HCT116 (cell line): ENCODE measurements at regions not wholly inside any gene's neighbourhood (a gene's known extent, or its start where the extent isn't known, plus 50 kb on each side); places are given as distances from the start of the nearest gene placed in this dataset.

Experiments used
- ATAC-seq: fragments of 200-7000 bp; cut with Tn5 transposase; 2 replicates; pipeline ENCODE4 v1.9.1; 2020; ENCODE audit warnings: mild to moderate bottlenecking, moderate library complexity
- BruUV-seq: library from RNA; stranded (reverse); fragments of 400-500 nt; replicated peaks from 2 replicates; lab custom pipeline; 2021; lab: Mats Ljungman, UMichigan
- CTCF ChIA-PET: fragments of 300-600 bp; sonication (Branson Sonifier 250); formaldehyde crosslinking; loops from one replicate; lab custom pipeline; 2021; ENCODE audit warnings: antibody characterized with exemption; lab: Charles Lee
- POLR2A ChIA-PET: fragments of 300-600, 350-600 bp; sonication (Branson Sonifier 250); formaldehyde crosslinking; loops from one replicate; lab custom pipeline; 2021; ENCODE audit warnings: antibody characterized with exemption; lab: Charles Lee
- RAD21 ChIA-PET, 2 experiments: fragments of 300-600 bp; sonication (Branson Sonifier 250); formaldehyde crosslinking; loops; one replicate each; lab custom pipeline; 2023; ENCODE audit warnings: low total read pairs in 2 of 2; ENCODE audit not compliant: uncharacterized antibody in 2 of 2, unreplicated experiment in 2 of 2, low non-redundant PET in 1 of 2; lab: Charles Lee
- DNase-seq: peaks from one replicate; pipeline ENCODE4 v3.0.0-alpha.2; 2010; ENCODE audit warnings: low read depth, low spot score
- H2AFZ ChIP-seq: fragments of 200-600 bp; shearing (Covaris generic), sonication (generic); 2 replicates; pipeline ENCODE4 v1.6.1; 2017; ENCODE audit warnings: low read depth, mixed run types, mixed read lengths, antibody characterized with exemption, low read length; ENCODE audit not compliant: poor library complexity, severe bottlenecking
- H3K27ac ChIP-seq: 2 replicates; pipeline ENCODE4 v1.5.1; 2012; ENCODE audit warnings: low read depth, low read length
- H3K27me3 ChIP-seq: fragments of 200-600 bp; sonication (generic); 2 replicates; pipeline ENCODE4 v1.6.1; 2016; ENCODE audit warnings: mixed run types, low read length, mixed read lengths; ENCODE audit not compliant: insufficient read depth
- H3K36me3 ChIP-seq, 2 experiments: fragments of 200-500 bp in 1 of 2; fragments of 200-600 bp in 1 of 2; sonication (Bioruptor generic) in 1 of 2; sonication (generic) in 1 of 2; 2 replicates each; pipeline versions ENCODE4 v1.5.1 to v1.6.1; 2014 to 2016; ENCODE audit warnings: low read length in 2 of 2, inconsistent platforms in 1 of 2, mixed read lengths in 1 of 2, mixed run types in 1 of 2; ENCODE audit not compliant: insufficient read depth in 2 of 2, control insufficient read depth in 1 of 2
- H3K4me1 ChIP-seq, 2 experiments: fragments of 200-600 bp in 1 of 2; sonication (generic) in 1 of 2; 2 replicates each; pipeline versions ENCODE4 v1.5.1 to v1.6.1; 2012 to 2017; ENCODE audit warnings: low read length in 2 of 2, inconsistent platforms in 1 of 2, mild to moderate bottlenecking in 1 of 2, mixed read lengths in 1 of 2, mixed run types in 1 of 2, moderate library complexity in 1 of 2; ENCODE audit not compliant: insufficient read depth in 2 of 2, control insufficient read depth in 1 of 2
- H3K4me2 ChIP-seq: fragments of 200-600 bp; sonication (generic); 2 replicates; pipeline ENCODE4 v1.6.1; 2017; ENCODE audit warnings: mixed run types, low read length, mixed read lengths
- H3K4me3 ChIP-seq, 2 experiments: fragments of 200-600 bp in 1 of 2; sonication (generic) in 1 of 2; replicated peaks in 1 of 2; 2 replicates each; pipeline ENCODE4 v1.5.1; 2011 to 2016; ENCODE audit warnings: low read length in 2 of 2, control low read depth in 1 of 2, low read depth in 1 of 2, mild to moderate bottlenecking in 1 of 2, mixed read lengths in 1 of 2, mixed run types in 1 of 2
- H3K79me2 ChIP-seq: fragments of 200-600 bp; sonication (generic); 2 replicates; pipeline ENCODE4 v1.6.1; 2017; ENCODE audit warnings: mild to moderate bottlenecking, mixed run types, low read length, moderate library complexity, mixed read lengths; ENCODE audit not compliant: insufficient read depth
- H3K9ac ChIP-seq: fragments of 200-600 bp; sonication (generic); 2 replicates; pipeline ENCODE4 v1.6.1; 2016; ENCODE audit warnings: low read length, mixed read lengths
- H3K9me2 ChIP-seq: fragments of 200-600 bp; sonication (generic), shearing (Covaris generic); 2 replicates; pipeline ENCODE4 v1.6.1; 2017; ENCODE audit warnings: mixed run types, mild to moderate bottlenecking, moderate library complexity; ENCODE audit not compliant: insufficient read depth
- H3K9me3 ChIP-seq, 2 experiments: fragments of 200-500 bp in 1 of 2; fragments of 200-600 bp in 1 of 2; sonication (Bioruptor generic) in 1 of 2; sonication (generic) in 1 of 2; 2 replicates each; pipeline ENCODE4 v1.6.1; 2014 to 2017; ENCODE audit warnings: low read length in 2 of 2, mixed read lengths in 2 of 2, inconsistent platforms in 1 of 2, low read depth in 1 of 2, mild to moderate bottlenecking in 1 of 2, mixed run types in 1 of 2, moderate library complexity in 1 of 2; ENCODE audit not compliant: control insufficient read depth in 1 of 2, insufficient read depth in 1 of 2
- H4K20me1 ChIP-seq: fragments of 200-600 bp; sonication (generic), shearing (Covaris generic); 2 replicates; pipeline ENCODE4 v1.6.1; 2017; ENCODE audit warnings: mixed run types, mild to moderate bottlenecking, moderate library complexity; ENCODE audit not compliant: insufficient read depth
- ATF3 ChIP-seq: IDR thresholded peaks from 2 replicates; pipeline ENCODE4 v1.6.1; 2012
- CEBPB ChIP-seq: IDR thresholded peaks from 2 replicates; pipeline ENCODE4 v1.6.1; 2012; ENCODE audit warnings: low read depth
- CTCF ChIP-seq, 3 experiments: fragments of 200-600 bp in 1 of 3; sonication (generic) in 1 of 3; IDR thresholded peaks in 2 of 3; conservative IDR thresholded peaks in 1 of 3; 2 replicates each; pipeline ENCODE4 v1.5.1; 2012 to 2017; ENCODE audit warnings: low read depth in 2 of 3, low read length in 2 of 3, antibody characterized with exemption in 1 of 3, borderline replicate concordance in 1 of 3, control low read depth in 1 of 3, mild to moderate bottlenecking in 1 of 3, mixed read lengths in 1 of 3, mixed run types in 1 of 3, moderate library complexity in 1 of 3; ENCODE audit not compliant: insufficient read depth in 1 of 3
- EZH2 ChIP-seq: fragments of 200-600 bp; sonication (generic); IDR thresholded peaks from 2 replicates; pipeline ENCODE4 v1.6.1; 2017; ENCODE audit warnings: antibody characterized with exemption, mixed run types
- FOSL1 ChIP-seq: IDR thresholded peaks from 2 replicates; pipeline ENCODE4 v1.6.1; 2012; ENCODE audit warnings: low read depth
- JUND ChIP-seq: IDR thresholded peaks from 2 replicates; pipeline ENCODE4 v1.6.1; 2012
- POLR2A ChIP-seq: IDR thresholded peaks from 2 replicates; pipeline ENCODE4 v1.7.0; 2011; ENCODE audit warnings: borderline replicate concordance; ENCODE audit not compliant: insufficient read depth, insufficient read length; ENCODE audit errors: extremely low read depth
- POLR2AphosphoS5 ChIP-seq: IDR thresholded peaks from 2 replicates; pipeline ENCODE4 v1.6.1; 2011; ENCODE audit warnings: mild to moderate bottlenecking, low read depth, low read length, moderate library complexity
- RAD21 ChIP-seq: IDR thresholded peaks from 2 replicates; pipeline ENCODE4 v1.6.1; 2012; ENCODE audit warnings: low read depth, mild to moderate bottlenecking
- SIN3A ChIP-seq: IDR thresholded peaks from 2 replicates; pipeline ENCODE4 v1.6.1; 2012; ENCODE audit warnings: low read depth
- SP1 ChIP-seq: IDR thresholded peaks from 2 replicates; pipeline ENCODE4 v1.6.1; 2012; ENCODE audit warnings: low read depth
- TCF7L2 ChIP-seq: IDR thresholded peaks from 2 replicates; pipeline ENCODE4 v1.7.0; 2011; ENCODE audit warnings: borderline replicate concordance, inconsistent platforms; ENCODE audit not compliant: insufficient read depth, insufficient read length; ENCODE audit errors: extremely low read depth
- YY1 ChIP-seq: IDR thresholded peaks from 2 replicates; pipeline ENCODE4 v1.6.1; 2011; ENCODE audit warnings: low read length, low read depth, moderate library complexity, mild to moderate bottlenecking; ENCODE audit not compliant: insufficient replicate concordance; ENCODE audit errors: extremely low read depth
- ZBTB33 ChIP-seq: IDR thresholded peaks from 2 replicates; pipeline ENCODE4 v1.6.1; 2011; ENCODE audit warnings: mild to moderate bottlenecking, low read length, moderate library complexity; ENCODE audit not compliant: insufficient replicate concordance; ENCODE audit errors: extremely low read depth
- ZNF274 ChIP-seq: fragments of 200-500 bp; sonication (Bioruptor generic); IDR thresholded peaks from 2 replicates; pipeline ENCODE4 v1.6.1; 2014; ENCODE audit warnings: mild to moderate bottlenecking, low read depth, low read length, inconsistent platforms
- intact Hi-C: fragments of 100-400 bp; cut with micrococcal nuclease; formaldehyde crosslinking; loops from 2 replicates; pipeline ENCODE4 v1.10.0; 2022

GRCh38 chr4:162661913-162662312 lies 498.1 kb upstream of the FSTL5 start:
- ATAC-seq (no peak), DNase-seq (no peak)
- Histone ChIP-seq H4K20me1 (no peaks in the 10 kb centered on the region), H3K4me1 (no peaks in the 10 kb centered on the region), H3K79me2 (no peaks in the 10 kb centered on the region), H3K9me2 (no peaks in the 10 kb centered on the region), H2AFZ (no peak overlapping the region), H3K27me3 (no peaks in the 10 kb centered on the region), H3K4me2 (no peak overlapping the region), H3K36me3 (no peaks in the 10 kb centered on the region), H3K9ac (no peak overlapping the region), H3K27ac (no peak overlapping the region), H3K4me3 (no peak overlapping the region), H3K9me3 (no peaks in the 10 kb centered on the region; a peak in 1 of 4 replicates)
- CTCF ChIA-PET: no interaction called here
- POLR2A ChIA-PET: no interaction called here
- TF ChIP-seq TCF7L2 (no peak), JUND (no peak), POLR2AphosphoS5 (no peak), EZH2 (no peak), ATF3 (no peak)
- RAD21 ChIA-PET: no interaction called here
- BruUV-seq: no TSS peak
- intact Hi-C loops: no loop called here

- no peaks in the 10 kb centered on the region for H4K20me1 ChIP-seq
- intact Hi-C loops: no loop called here
- DNase-seq (no peak), ATAC-seq (no peak)
- H3K4me3 ChIP-seq: no peak overlapping the region
- no peak overlapping the region for H2AFZ ChIP-seq
- ChIA-PET CTCF (no interaction called here), POLR2A (no interaction called here), RAD21 (no interaction called here)
- no peak overlapping the region for H3K4me2 ChIP-seq
- H3K9me2 ChIP-seq: no peaks in the 10 kb centered on the region
- H3K79me2 ChIP-seq: no peaks in the 10 kb centered on the region
- H3K36me3 ChIP-seq: no peaks in the 10 kb centered on the region
- H3K4me1 ChIP-seq: no peaks in the 10 kb centered on the region
- no peaks in the 10 kb centered on the region for H3K9me3 ChIP-seq
- no peaks in the 10 kb centered on the region for H3K27me3 ChIP-seq
- BruUV-seq: no TSS peak
- H3K9ac ChIP-seq: no peak overlapping the region
- H3K27ac ChIP-seq: no peak overlapping the region
- TF ChIP-seq FOSL1 (no peak), RAD21 (no peak), ATF3 (no peak), TCF7L2 (no peak), CTCF (IDR thresholded peaks at IDR 0.05 in 2 of 3, conservative IDR thresholded peaks at IDR 0.05 in 1 of 3; ENCODE audit: borderline replicate concordance in 1 of 3, insufficient read depth in 1 of 3, low read depth in 2 of 3, low read length in 2 of 3) (no peak), CEBPB (no peak), POLR2AphosphoS5 (no peak), ZBTB33 (no peak), YY1 (no peak), SIN3A (no peak), ZNF274 (no peak), POLR2A (no peak), EZH2 (no peak), SP1 (no peak)
These were observed 495.9 kb upstream of the FSTL5 start for GRCh38 chr4:162659716-162660115.
